CD4-positive, CD25-positive, alpha-beta regulatory T cell (primary cell): ENCODE measurements at regions not wholly inside any gene's neighbourhood (a gene's known extent, or its start where the extent isn't known, plus 50 kb on each side); places are given as distances from the start of the nearest gene placed in this dataset.

Experiments
- ATAC-seq, 2 donors: fragments of 150-1000 bp; cut with Tn5 transposase; one replicate each; pipeline ENCODE4 v1.10.0; 2021; ENCODE audit warnings: low read depth in 2 of 2, moderate number of reproducible peaks in 2 of 2, moderate library complexity in 1 of 2
- DNase-seq, 3 donors: peaks; one replicate each; pipeline versions ENCODE4 v3.0.0 to v3.0.0-alpha.2; 2012 to 2022; ENCODE audit warnings: mixed read lengths in 1 of 3
- H3K27ac ChIP-seq: one replicate; pipeline ENCODE4 v1.7.0; 2013; ENCODE audit warnings: mild to moderate bottlenecking, low read length; ENCODE audit not compliant: insufficient read depth, poor library complexity, severe bottlenecking
- H3K27me3 ChIP-seq: one replicate; pipeline ENCODE4 v1.7.0; 2013; ENCODE audit warnings: low read length; ENCODE audit not compliant: control insufficient read depth, insufficient read depth
- H3K36me3 ChIP-seq: one replicate; pipeline ENCODE4 v1.7.0; 2013; ENCODE audit warnings: mild to moderate bottlenecking, low read length, moderate library complexity; ENCODE audit not compliant: control insufficient read depth, insufficient read depth
- H3K4me1 ChIP-seq: 2 replicates; pipeline ENCODE4 v1.7.0; 2013; ENCODE audit warnings: mild to moderate bottlenecking, low read length; ENCODE audit not compliant: insufficient read depth, control insufficient read depth, poor library complexity, severe bottlenecking
- H3K4me3 ChIP-seq: one replicate; pipeline ENCODE4 v1.7.0; 2013; ENCODE audit warnings: low read depth, mild to moderate bottlenecking, low read length, moderate library complexity
- H3K9me3 ChIP-seq, 2 experiments: 1 replicate in 1 of 2; 2 replicates in 1 of 2; pipeline ENCODE4 v1.7.0; 2013; ENCODE audit warnings: low read length in 2 of 2, mild to moderate bottlenecking in 1 of 2, moderate library complexity in 1 of 2; ENCODE audit not compliant: control insufficient read depth in 2 of 2
- H3K27ac Mint-ChIP-seq, 3 donors: one replicate each; pipeline ENCODE4 v1.8.0; 2020 to 2022; ENCODE audit warnings: mild to moderate bottlenecking in 3 of 3, mixed read lengths in 3 of 3, moderate library complexity in 2 of 3
- H3K27me3 Mint-ChIP-seq: one replicate; pipeline ENCODE4 v1.8.0; 2022; ENCODE audit warnings: mild to moderate bottlenecking, mixed read lengths
- H3K36me3 Mint-ChIP-seq: one replicate; pipeline ENCODE4 v1.8.0; 2020; ENCODE audit warnings: mixed read lengths
- H3K4me1 Mint-ChIP-seq, 4 donors: one replicate each; pipeline ENCODE4 v1.8.0; 2020 to 2022; ENCODE audit warnings: mixed read lengths in 4 of 4, mild to moderate bottlenecking in 1 of 4
- H3K4me3 Mint-ChIP-seq, 4 donors: one replicate each; pipeline ENCODE4 v1.8.0; 2020 to 2022; ENCODE audit warnings: mild to moderate bottlenecking in 4 of 4, mixed read lengths in 4 of 4, moderate library complexity in 3 of 4
- H3K9me3 Mint-ChIP-seq, 7 donors: one replicate each; pipeline ENCODE4 v1.8.0; 2020 to 2022; ENCODE audit warnings: mixed read lengths in 7 of 7, mild to moderate bottlenecking in 3 of 7, moderate library complexity in 2 of 7

GRCh38 chr18:61241260-61241853 lies 91.9 kb upstream of the CDH20 start:
- Mint-ChIP-seq H3K9me3 (peaks cover 0 to 3% (median 2%) of the 10 kb centered on the region in 7 donors), H3K27ac (no peak overlapping the region), H3K27me3 (no peaks in the 10 kb centered on the region), H3K4me1 (no peaks in the 10 kb centered on the region), H3K4me3 (no peak overlapping the region), H3K36me3 (no peaks in the 10 kb centered on the region)
- ATAC-seq = no peak
- Histone ChIP-seq H3K4me1 (no peaks in the 10 kb centered on the region), H3K4me3 (no peak overlapping the region), H3K36me3 (no peaks in the 10 kb centered on the region), H3K9me3 (no peaks in the 10 kb centered on the region), H3K27ac (no peak overlapping the region), H3K27me3 (no peaks in the 10 kb centered on the region)
- DNase-seq = no peak

- ATAC-seq (no peak), DNase-seq (no peak)
- Histone ChIP-seq H3K9me3 (no peaks in the 10 kb centered on the region), H3K27ac (no peak overlapping the region), H3K4me3 (no peak overlapping the region), H3K4me1 (no peaks in the 10 kb centered on the region), H3K36me3 (no peaks in the 10 kb centered on the region), H3K27me3 (no peaks in the 10 kb centered on the region)
- no peaks in the 10 kb centered on the region for H3K27me3 Mint-ChIP-seq
- no peak overlapping the region for H3K27ac Mint-ChIP-seq
- H3K9me3 Mint-ChIP-seq = peaks cover 0 to 5% (median 1%) of the 10 kb centered on the region in 7 donors
- H3K4me3 Mint-ChIP-seq = no peak overlapping the region
- H3K4me1 Mint-ChIP-seq = no peaks in the 10 kb centered on the region
- H3K36me3 Mint-ChIP-seq = no peaks in the 10 kb centered on the region
These were observed 88.6 kb upstream of the CDH20 start for GRCh38 chr18:61244632-61245031.

- Histone ChIP-seq H3K4me3 (no peak overlapping the region), H3K36me3 (no peaks in the 10 kb centered on the region), H3K27ac (no peak overlapping the region), H3K9me3 (no peaks in the 10 kb centered on the region), H3K4me1 (no peaks in the 10 kb centered on the region), H3K27me3 (no peaks in the 10 kb centered on the region)
- Mint-ChIP-seq H3K4me1 (no peaks in the 10 kb centered on the region), H3K27ac (no peak overlapping the region), H3K27me3 (no peaks in the 10 kb centered on the region), H3K9me3 (peaks cover 0 to 5% (median 1%) of the 10 kb centered on the region in 7 donors), H3K4me3 (no peak overlapping the region), H3K36me3 (no peaks in the 10 kb centered on the region)
- ATAC-seq = no peak
- no peak for DNase-seq
These were observed 88.0 kb upstream of the CDH20 start for GRCh38 chr18:61245276-61245675.

- H3K36me3 Mint-ChIP-seq = no peaks in the 10 kb centered on the region
- Histone ChIP-seq H3K36me3 (no peaks in the 10 kb centered on the region), H3K4me1 (no peaks in the 10 kb centered on the region), H3K9me3 (no peaks in the 10 kb centered on the region), H3K27me3 (no peaks in the 10 kb centered on the region), H3K4me3 (no peak overlapping the region), H3K27ac (no peak overlapping the region)
- H3K9me3 Mint-ChIP-seq = peaks cover 0 to 7% (median 3%) of the 10 kb centered on the region in 7 donors
- no peak overlapping the region for H3K4me3 Mint-ChIP-seq
- no peak for ATAC-seq
- no peaks in the 10 kb centered on the region for H3K4me1 Mint-ChIP-seq
- no peaks in the 10 kb centered on the region for H3K27me3 Mint-ChIP-seq
- no peak overlapping the region for H3K27ac Mint-ChIP-seq
- no peak for DNase-seq
These were observed 84.6 kb upstream of the CDH20 start for GRCh38 chr18:61248589-61248988.

- no peak overlapping the region for H3K4me3 Mint-ChIP-seq
- no peak overlapping the region for H3K27ac Mint-ChIP-seq
- H3K9me3 Mint-ChIP-seq = peaks cover 0 to 8% (median 4%) of the 10 kb centered on the region in 7 donors
- H3K27me3 Mint-ChIP-seq = no peaks in the 10 kb centered on the region
- no peaks in the 10 kb centered on the region for H3K27me3 ChIP-seq
- H3K36me3 ChIP-seq = no peaks in the 10 kb centered on the region
- H3K4me1 ChIP-seq = no peaks in the 10 kb centered on the region
- no peaks in the 10 kb centered on the region for H3K36me3 Mint-ChIP-seq
- H3K9me3 ChIP-seq = no peaks in the 10 kb centered on the region
- ATAC-seq (no peak), DNase-seq (no peak)
- H3K4me3 ChIP-seq = no peak overlapping the region
- H3K4me1 Mint-ChIP-seq = no peaks in the 10 kb centered on the region
- H3K27ac ChIP-seq = no peak overlapping the region
These were observed 76.9 kb upstream of the CDH20 start for GRCh38 chr18:61256291-61256690.

GRCh38 chr18:61261870-61262269 lies 71.4 kb upstream of the CDH20 start:
- Mint-ChIP-seq H3K4me1 (no peaks in the 10 kb centered on the region), H3K4me3 (no peak overlapping the region), H3K27me3 (no peaks in the 10 kb centered on the region), H3K9me3 (peaks cover 0 to 15% (median 6%) of the 10 kb centered on the region in 7 donors), H3K36me3 (no peaks in the 10 kb centered on the region), H3K27ac (no peak overlapping the region)
- no peaks in the 10 kb centered on the region for H3K9me3 ChIP-seq
- no peak for DNase-seq
- no peaks in the 10 kb centered on the region for H3K27me3 ChIP-seq
- ATAC-seq = no peak
- no peak overlapping the region for H3K4me3 ChIP-seq
- no peaks in the 10 kb centered on the region for H3K4me1 ChIP-seq
- H3K36me3 ChIP-seq = no peaks in the 10 kb centered on the region
- no peak overlapping the region for H3K27ac ChIP-seq

- DNase-seq (no peak), ATAC-seq (no peak)
- H3K9me3 ChIP-seq = no peaks in the 10 kb centered on the region
- no peaks in the 10 kb centered on the region for H3K27me3 Mint-ChIP-seq
- no peaks in the 10 kb centered on the region for H3K36me3 ChIP-seq
- H3K4me3 ChIP-seq = no peak overlapping the region
- H3K4me3 Mint-ChIP-seq = no peak overlapping the region
- no peaks in the 10 kb centered on the region for H3K4me1 ChIP-seq
- no peaks in the 10 kb centered on the region for H3K27me3 ChIP-seq
- peaks cover 0 to 7% (median 3%) of the 10 kb centered on the region in 7 donors for H3K9me3 Mint-ChIP-seq
- no peaks in the 10 kb centered on the region for H3K36me3 Mint-ChIP-seq
- no peaks in the 10 kb centered on the region for H3K4me1 Mint-ChIP-seq
- H3K27ac ChIP-seq = no peak overlapping the region
- no peak overlapping the region for H3K27ac Mint-ChIP-seq
These were observed 60.4 kb upstream of the CDH20 start for GRCh38 chr18:61272793-61273192.

GRCh38 chr18:61273533-61273932 lies 59.7 kb upstream of the CDH20 start:
- DNase-seq (no peak), ATAC-seq (no peak)
- H3K4me3 ChIP-seq = no peak overlapping the region
- no peaks in the 10 kb centered on the region for H3K27me3 ChIP-seq
- no peaks in the 10 kb centered on the region for H3K36me3 Mint-ChIP-seq
- H3K27ac ChIP-seq = no peak overlapping the region
- no peak overlapping the region for H3K4me3 Mint-ChIP-seq
- no peak overlapping the region for H3K27ac Mint-ChIP-seq
- H3K27me3 Mint-ChIP-seq = no peaks in the 10 kb centered on the region
- peaks cover 0 to 7% (median 4%) of the 10 kb centered on the region in 7 donors for H3K9me3 Mint-ChIP-seq
- H3K36me3 ChIP-seq = no peaks in the 10 kb centered on the region
- H3K9me3 ChIP-seq = no peaks in the 10 kb centered on the region
- no peaks in the 10 kb centered on the region for H3K4me1 Mint-ChIP-seq
- H3K4me1 ChIP-seq = no peaks in the 10 kb centered on the region
